ENCODE measurements at regions not wholly inside any gene's neighbourhood (a gene's known extent, or its start where the extent isn't known, plus 50 kb on each side); places are given as distances from the start of the nearest gene placed in this dataset.
A peak's percentile ranks its signal among the peaks of the same experiment; 100 is the strongest.

- DNase-seq (ENCODE audit: insufficient read length, low spot score) (no peak), FAIRE-seq (no peak)
- no peak for TF ChIP-seq POLR2AphosphoS5 (IDR thresholded peaks at IDR 0.05; ENCODE audit: low read depth, low read length)
- TF ChIP-seq POU2F2 (IDR thresholded peaks at IDR 0.05; ENCODE audit: low read depth, low read length): no peak
- TF ChIP-seq TAF1 (IDR thresholded peaks at IDR 0.05; ENCODE audit: low read depth, low read length): no peak
- no peak for TF ChIP-seq SPI1 (IDR thresholded peaks at IDR 0.05; ENCODE audit: low read depth, low read length)
- TF ChIP-seq POLR2A (IDR thresholded peaks at IDR 0.05; ENCODE audit: low read depth, low read length): no peak
- TF ChIP-seq PAX5 (IDR thresholded peaks at IDR 0.05; ENCODE audit: insufficient read depth, low read length, severe bottlenecking): no peak
Measured at GRCh38 chr21:24903994-24904635, 703.2 kb downstream of the MRPL39 start.

GRCh38 chr21:24899138-24899537 is 708.1 kb downstream of the MRPL39 start:
- FAIRE-seq (no peak), DNase-seq (ENCODE audit: insufficient read length, low spot score) (no peak)
- no peak for TF ChIP-seq POU2F2 (IDR thresholded peaks at IDR 0.05; ENCODE audit: low read depth, low read length)
- TF ChIP-seq SPI1 (IDR thresholded peaks at IDR 0.05; ENCODE audit: low read depth, low read length): peak; percentile 31

- no peak for FAIRE-seq
- TF ChIP-seq POU2F2 (IDR thresholded peaks at IDR 0.05; ENCODE audit: low read depth, low read length) (no peak), TAF1 (IDR thresholded peaks at IDR 0.05; ENCODE audit: low read depth, low read length) (no peak), POLR2AphosphoS5 (IDR thresholded peaks at IDR 0.05; ENCODE audit: low read depth, low read length) (no peak), PAX5 (IDR thresholded peaks at IDR 0.05; ENCODE audit: insufficient read depth, low read length, severe bottlenecking) (no peak), POLR2A (IDR thresholded peaks at IDR 0.05; ENCODE audit: low read depth, low read length) (no peak), SPI1 (IDR thresholded peaks at IDR 0.05; ENCODE audit: low read depth, low read length) (no peak)
- no peak for DNase-seq (ENCODE audit: insufficient read length, low spot score)
Measured at GRCh38 chr21:24897883-24898282, 709.4 kb downstream of the MRPL39 start.

GRCh38 chr21:24896735-24897124 is 710.6 kb downstream of the MRPL39 start:
- FAIRE-seq: no peak
- no peak for DNase-seq (ENCODE audit: insufficient read length, low spot score)
- TF ChIP-seq POU2F2 (IDR thresholded peaks at IDR 0.05; ENCODE audit: low read depth, low read length) (no peak), SPI1 (IDR thresholded peaks at IDR 0.05; ENCODE audit: low read depth, low read length) (no peak), POLR2A (IDR thresholded peaks at IDR 0.05; ENCODE audit: low read depth, low read length) (no peak), POLR2AphosphoS5 (IDR thresholded peaks at IDR 0.05; ENCODE audit: low read depth, low read length) (no peak), PAX5 (IDR thresholded peaks at IDR 0.05; ENCODE audit: insufficient read depth, low read length, severe bottlenecking) (no peak), TAF1 (IDR thresholded peaks at IDR 0.05; ENCODE audit: low read depth, low read length) (no peak)

- DNase-seq (ENCODE audit: insufficient read length, low spot score): no peak
- no peak for TF ChIP-seq POU2F2 (IDR thresholded peaks at IDR 0.05; ENCODE audit: low read depth, low read length)
- no peak for TF ChIP-seq POLR2AphosphoS5 (IDR thresholded peaks at IDR 0.05; ENCODE audit: low read depth, low read length)
- TF ChIP-seq POLR2A (IDR thresholded peaks at IDR 0.05; ENCODE audit: low read depth, low read length): no peak
- TF ChIP-seq PAX5 (IDR thresholded peaks at IDR 0.05; ENCODE audit: insufficient read depth, low read length, severe bottlenecking): no peak
- no peak for TF ChIP-seq TAF1 (IDR thresholded peaks at IDR 0.05; ENCODE audit: low read depth, low read length)
- no peak for TF ChIP-seq SPI1 (IDR thresholded peaks at IDR 0.05; ENCODE audit: low read depth, low read length)
- peak; percentile 54 for FAIRE-seq
Measured at GRCh38 chr21:24895885-24896734, 711.2 kb downstream of the MRPL39 start.

- DNase-seq (ENCODE audit: insufficient read length, low spot score): no peak
- TF ChIP-seq POLR2AphosphoS5 (IDR thresholded peaks at IDR 0.05; ENCODE audit: low read depth, low read length): no peak
- TF ChIP-seq POU2F2 (IDR thresholded peaks at IDR 0.05; ENCODE audit: low read depth, low read length): no peak
- no peak for TF ChIP-seq SPI1 (IDR thresholded peaks at IDR 0.05; ENCODE audit: low read depth, low read length)
- TF ChIP-seq PAX5 (IDR thresholded peaks at IDR 0.05; ENCODE audit: insufficient read depth, low read length, severe bottlenecking): no peak
- no peak for TF ChIP-seq POLR2A (IDR thresholded peaks at IDR 0.05; ENCODE audit: low read depth, low read length)
- no peak for TF ChIP-seq TAF1 (IDR thresholded peaks at IDR 0.05; ENCODE audit: low read depth, low read length)
- FAIRE-seq: no peak
Measured at GRCh38 chr21:24894324-24894723, 713.0 kb downstream of the MRPL39 start.

- DNase-seq (ENCODE audit: insufficient read length, low spot score) (no peak), FAIRE-seq (no peak)
Measured at GRCh38 chr21:24890021-24890420, 717.3 kb downstream of the MRPL39 start.

GRCh38 chr21:24881506-24881905 is 725.8 kb downstream of the MRPL39 start:
- TF ChIP-seq POLR2A (IDR thresholded peaks at IDR 0.05; ENCODE audit: low read depth, low read length) (no peak), SPI1 (IDR thresholded peaks at IDR 0.05; ENCODE audit: low read depth, low read length) (no peak), POU2F2 (IDR thresholded peaks at IDR 0.05; ENCODE audit: low read depth, low read length) (no peak), PAX5 (IDR thresholded peaks at IDR 0.05; ENCODE audit: insufficient read depth, low read length, severe bottlenecking) (no peak)
- DNase-seq (ENCODE audit: insufficient read length, low spot score) (no peak), FAIRE-seq (no peak)

More at GRCh38 chr21:24890021-24890420, 717.3 kb downstream of the MRPL39 start:
- TF ChIP-seq SPI1 (IDR thresholded peaks at IDR 0.05; ENCODE audit: low read depth, low read length): no peak
- TF ChIP-seq POLR2AphosphoS5 (IDR thresholded peaks at IDR 0.05; ENCODE audit: low read depth, low read length): no peak
- TF ChIP-seq TAF1 (IDR thresholded peaks at IDR 0.05; ENCODE audit: low read depth, low read length): no peak
- TF ChIP-seq POU2F2 (IDR thresholded peaks at IDR 0.05; ENCODE audit: low read depth, low read length): no peak
- TF ChIP-seq PAX5 (IDR thresholded peaks at IDR 0.05; ENCODE audit: insufficient read depth, low read length, severe bottlenecking): no peak

- TF ChIP-seq SPI1 (IDR thresholded peaks at IDR 0.05; ENCODE audit: low read depth, low read length): no peak
- TF ChIP-seq POLR2AphosphoS5 (IDR thresholded peaks at IDR 0.05; ENCODE audit: low read depth, low read length): no peak
- no peak for TF ChIP-seq POLR2A (IDR thresholded peaks at IDR 0.05; ENCODE audit: low read depth, low read length)
- no peak for TF ChIP-seq TAF1 (IDR thresholded peaks at IDR 0.05; ENCODE audit: low read depth, low read length)
- no peak for TF ChIP-seq PAX5 (IDR thresholded peaks at IDR 0.05; ENCODE audit: insufficient read depth, low read length, severe bottlenecking)
- no peak for TF ChIP-seq POU2F2 (IDR thresholded peaks at IDR 0.05; ENCODE audit: low read depth, low read length)
- FAIRE-seq (no peak), DNase-seq (ENCODE audit: insufficient read length, low spot score) (no peak)
Measured at GRCh38 chr21:24870633-24871032, 736.6 kb downstream of the MRPL39 start.
